ENCODE measurements at regions not wholly inside any gene's neighbourhood (a gene's known extent, or its start where the extent isn't known, plus 50 kb on each side); places are given as distances from the start of the nearest gene placed in this dataset.
"Not testable (repeated sequence)": the region's sequence is repeated elsewhere in the genome, so short reads cannot be mapped to it uniquely, and the experiment has no call there.

DNA sequence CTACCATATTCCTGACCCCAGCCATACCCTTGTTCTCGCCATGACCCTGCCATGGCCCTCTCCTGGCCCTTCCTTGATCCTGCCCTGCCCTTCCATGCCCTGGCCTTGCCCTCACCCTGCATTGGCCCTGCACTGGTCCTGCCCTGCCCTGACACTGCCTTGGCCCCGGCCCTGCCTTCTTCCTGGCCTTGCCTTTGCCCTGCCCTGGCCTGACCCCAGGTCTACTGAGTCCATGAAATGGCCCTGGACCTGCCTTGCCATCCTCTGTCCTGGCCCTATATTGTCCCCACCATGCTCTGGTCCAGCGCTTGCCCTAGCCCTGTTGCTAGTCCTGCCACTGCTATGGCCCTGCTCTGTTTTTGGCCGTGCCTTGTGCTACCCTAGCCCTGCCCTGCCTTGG, 536.1 kb downstream of the FOXD4L6 start:
- not testable (repeated sequence) for DNase-seq (ENCODE audit: low read depth in 6 of 9, low spot score in 9 of 9); H3K27ac ChIP-seq (ENCODE audit: low read depth in 1 of 2, low read length in 1 of 2)
- WGBS, result 91% methylated on average over 4 of the region's 4 CpGs

GRCh38 chr9:40591915-40592314, 536.6 kb downstream of the FOXD4L6 start:
- not testable (repeated sequence) for H3K27me3 ChIP-seq (ENCODE audit: control insufficient read depth in 2 of 2, insufficient read depth in 1 of 2, low read length in 1 of 2); H3K9me3 ChIP-seq (ENCODE audit: control insufficient read depth in 2 of 2, insufficient read depth in 1 of 2, low read length in 1 of 2); H3K27ac ChIP-seq (ENCODE audit: low read depth in 1 of 2, low read length in 1 of 2); H3K4me3 ChIP-seq (ENCODE audit: low read length in 2 of 2); H3K4me1 ChIP-seq (ENCODE audit: control insufficient read depth in 2 of 2, insufficient read depth in 2 of 2, low read length in 2 of 2); H3K36me3 ChIP-seq (ENCODE audit: control insufficient read depth in 2 of 2, insufficient read depth in 2 of 2, low read length in 1 of 2)
- 60% methylated on average over 2 of the region's 2 CpGs for WGBS
- DNase-seq (ENCODE audit: low read depth in 6 of 9, low spot score in 9 of 9), result peak in 1 of 9 donors; percentile 0

More for the DNA sequence above, 536.1 kb downstream of the FOXD4L6 start:
- not testable (repeated sequence) for H3K9me3 ChIP-seq (ENCODE audit: control insufficient read depth in 2 of 2, insufficient read depth in 1 of 2, low read length in 1 of 2); H3K4me1 ChIP-seq (ENCODE audit: control insufficient read depth in 2 of 2, insufficient read depth in 2 of 2, low read length in 2 of 2); H3K36me3 ChIP-seq (ENCODE audit: control insufficient read depth in 2 of 2, insufficient read depth in 2 of 2, low read length in 1 of 2); H3K4me3 ChIP-seq (ENCODE audit: low read length in 2 of 2); H3K27me3 ChIP-seq (ENCODE audit: control insufficient read depth in 2 of 2, insufficient read depth in 1 of 2, low read length in 1 of 2)

DNA sequence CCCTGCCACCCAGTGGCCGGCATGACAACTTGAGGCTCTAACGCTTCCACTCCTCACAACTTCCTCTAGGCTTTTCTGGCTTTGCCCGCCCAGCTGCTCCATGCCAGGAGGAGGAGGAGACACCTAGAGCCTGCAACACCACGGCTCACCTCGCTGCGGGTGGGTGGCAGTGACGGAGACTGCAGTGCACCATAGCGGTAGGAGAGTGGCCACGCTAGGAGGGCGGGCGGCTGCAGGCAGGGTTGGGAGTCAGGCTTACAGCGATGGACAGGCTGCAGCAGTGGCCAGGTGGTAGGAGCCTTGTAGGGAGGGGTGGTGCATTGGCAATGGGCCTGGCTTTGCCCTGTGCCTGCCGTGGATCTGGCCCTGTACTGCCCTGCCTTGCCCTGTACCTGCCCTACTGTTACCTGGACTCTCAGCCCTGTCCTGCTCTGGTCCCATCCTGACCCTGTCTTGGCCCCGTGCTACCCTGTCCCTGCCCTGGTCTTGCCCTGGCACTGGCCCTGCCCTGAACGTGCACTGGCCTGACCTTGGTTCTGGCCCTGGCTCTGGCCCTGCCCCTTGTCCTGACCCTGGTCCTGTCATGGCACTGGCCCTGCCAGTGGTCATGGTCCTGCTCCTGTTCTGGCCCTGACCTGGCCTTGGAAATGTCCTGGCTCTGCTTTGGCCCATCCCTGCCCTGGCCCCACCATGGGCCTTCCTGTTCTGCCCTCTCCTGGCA, 540.8 kb downstream of the FOXD4L6 start:
- WGBS, result 91% methylated on average over 15 of the region's 15 CpGs
- H3K9me3 ChIP-seq (ENCODE audit: control insufficient read depth in 2 of 2, insufficient read depth in 1 of 2, low read length in 1 of 2); H3K4me3 ChIP-seq (ENCODE audit: low read length in 2 of 2); H3K27me3 ChIP-seq (ENCODE audit: control insufficient read depth in 2 of 2, insufficient read depth in 1 of 2, low read length in 1 of 2); DNase-seq (ENCODE audit: low read depth in 6 of 9, low spot score in 9 of 9); H3K4me1 ChIP-seq (ENCODE audit: control insufficient read depth in 2 of 2, insufficient read depth in 2 of 2, low read length in 2 of 2); H3K27ac ChIP-seq (ENCODE audit: low read depth in 1 of 2, low read length in 1 of 2); H3K36me3 ChIP-seq (ENCODE audit: control insufficient read depth in 2 of 2, insufficient read depth in 2 of 2, low read length in 1 of 2): not testable (repeated sequence)

DNA sequence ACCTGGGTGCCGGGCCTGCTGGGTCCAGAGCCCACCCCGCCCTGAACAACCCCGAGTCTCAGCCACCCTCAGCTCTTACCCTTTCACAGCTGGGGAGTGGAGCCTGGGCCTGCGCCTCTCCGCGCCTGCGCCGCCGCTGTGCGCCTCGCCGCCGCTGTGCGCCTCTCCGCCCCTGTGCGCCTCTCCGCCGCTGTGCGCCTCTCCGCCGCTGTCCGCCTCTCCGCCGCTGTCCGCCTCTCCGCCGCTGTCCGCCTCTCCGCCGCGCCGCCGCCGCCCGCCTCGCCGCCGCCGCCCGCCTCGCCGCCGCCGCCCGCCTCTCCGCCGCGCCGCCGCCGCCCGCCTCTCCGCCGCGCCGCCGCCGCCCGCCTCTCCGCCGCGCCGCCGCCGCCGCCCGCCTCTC, 544.4 kb downstream of the FOXD4L6 start:
- not testable (repeated sequence) for H3K27me3 ChIP-seq (ENCODE audit: control insufficient read depth in 2 of 2, insufficient read depth in 1 of 2, low read length in 1 of 2); H3K36me3 ChIP-seq (ENCODE audit: control insufficient read depth in 2 of 2, insufficient read depth in 2 of 2, low read length in 1 of 2); DNase-seq (ENCODE audit: low read depth in 6 of 9, low spot score in 9 of 9); H3K4me3 ChIP-seq (ENCODE audit: low read length in 2 of 2); H3K9me3 ChIP-seq (ENCODE audit: control insufficient read depth in 2 of 2, insufficient read depth in 1 of 2, low read length in 1 of 2); H3K27ac ChIP-seq (ENCODE audit: low read depth in 1 of 2, low read length in 1 of 2); H3K4me1 ChIP-seq (ENCODE audit: control insufficient read depth in 2 of 2, insufficient read depth in 2 of 2, low read length in 2 of 2)
- WGBS, result 64% methylated on average over 34 of the region's 67 CpGs

GRCh38 chr9:40583230-40583629, 545.3 kb downstream of the FOXD4L6 start:
- H3K36me3 ChIP-seq (ENCODE audit: control insufficient read depth in 2 of 2, insufficient read depth in 2 of 2, low read length in 1 of 2); H3K4me1 ChIP-seq (ENCODE audit: control insufficient read depth in 2 of 2, insufficient read depth in 2 of 2, low read length in 2 of 2); H3K27me3 ChIP-seq (ENCODE audit: control insufficient read depth in 2 of 2, insufficient read depth in 1 of 2, low read length in 1 of 2); H3K9me3 ChIP-seq (ENCODE audit: control insufficient read depth in 2 of 2, insufficient read depth in 1 of 2, low read length in 1 of 2); DNase-seq (ENCODE audit: low read depth in 6 of 9, low spot score in 9 of 9); H3K27ac ChIP-seq (ENCODE audit: low read depth in 1 of 2, low read length in 1 of 2); H3K4me3 ChIP-seq (ENCODE audit: low read length in 2 of 2): not testable (repeated sequence)
- WGBS, result 79% methylated on average over 5 of the region's 7 CpGs

DNA sequence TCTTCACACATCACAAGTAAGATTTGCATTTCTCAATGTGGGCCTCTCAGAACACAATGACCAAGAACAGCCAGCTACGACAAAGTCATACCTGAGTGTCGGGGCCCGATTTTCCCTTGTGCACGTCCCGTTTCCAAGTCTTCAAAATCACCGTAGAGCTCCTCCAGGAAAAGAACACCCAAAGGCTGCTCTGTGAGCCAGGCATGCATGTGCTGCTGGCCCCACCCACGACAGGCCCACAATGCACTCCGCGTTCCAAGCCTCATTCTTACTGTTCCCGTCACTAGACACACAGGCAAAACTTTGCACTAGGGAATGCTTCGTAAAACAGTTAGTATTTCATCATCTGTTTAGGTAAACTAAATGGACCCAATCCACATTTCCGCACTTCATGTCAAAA, 549.6 kb downstream of the FOXD4L6 start:
- not testable (repeated sequence) for H3K27me3 ChIP-seq (ENCODE audit: control insufficient read depth in 2 of 2, insufficient read depth in 1 of 2, low read length in 1 of 2); H3K36me3 ChIP-seq (ENCODE audit: control insufficient read depth in 2 of 2, insufficient read depth in 2 of 2, low read length in 1 of 2); H3K4me3 ChIP-seq (ENCODE audit: low read length in 2 of 2); H3K4me1 ChIP-seq (ENCODE audit: control insufficient read depth in 2 of 2, insufficient read depth in 2 of 2, low read length in 2 of 2); H3K27ac ChIP-seq (ENCODE audit: low read depth in 1 of 2, low read length in 1 of 2); H3K9me3 ChIP-seq (ENCODE audit: control insufficient read depth in 2 of 2, insufficient read depth in 1 of 2, low read length in 1 of 2); DNase-seq (ENCODE audit: low read depth in 6 of 9, low spot score in 9 of 9)
- 95% methylated on average over 12 of the region's 12 CpGs for WGBS
